ENCODE measurements at regions not wholly inside any gene's neighbourhood (a gene's known extent, or its start where the extent isn't known, plus 50 kb on each side); places are given as distances from the start of the nearest gene placed in this dataset.

- no peak for ATAC-seq (ENCODE audit: low FRiP score)
- no peak for DNase-seq (ENCODE audit: low spot score)
- TF ChIP-seq CTCF (IDR thresholded peaks at IDR 0.05) = no peak
Measured at GRCh38 chr2:209074711-209075110, 349.1 kb upstream of the MAP2 start.

- no peak for ATAC-seq (ENCODE audit: low FRiP score)
- TF ChIP-seq CTCF (IDR thresholded peaks at IDR 0.05) = no peak
- DNase-seq (ENCODE audit: low spot score) = no peak
Measured at GRCh38 chr2:209076151-209076550, 347.7 kb upstream of the MAP2 start.

- no peak for TF ChIP-seq CTCF (IDR thresholded peaks at IDR 0.05)
- DNase-seq (ENCODE audit: low spot score) = no peak
- no peak for ATAC-seq (ENCODE audit: low FRiP score)
Measured at GRCh38 chr2:209086761-209087160, 337.1 kb upstream of the MAP2 start.

DNA sequence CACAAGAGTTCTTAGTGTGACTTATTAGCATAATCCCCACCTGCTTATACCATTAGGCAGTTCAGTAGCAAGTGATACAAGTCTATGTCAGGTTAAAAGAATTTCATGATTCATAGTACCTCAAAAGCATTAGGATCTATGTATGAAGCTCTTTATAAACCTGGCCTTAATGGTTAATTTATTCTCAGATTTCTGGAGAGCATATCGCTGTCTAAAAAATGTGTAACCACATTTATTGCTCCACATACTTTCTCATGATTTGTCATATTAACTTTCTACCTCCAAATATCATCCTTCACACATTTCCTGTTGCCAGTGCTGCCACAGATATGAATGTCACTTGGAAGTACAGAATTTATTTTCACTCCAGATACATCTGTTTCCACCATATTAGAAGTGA lies 332.8 kb upstream of the MAP2 start:
- no peak for DNase-seq (ENCODE audit: low spot score)
- no peak for ATAC-seq (ENCODE audit: low FRiP score)
- TF ChIP-seq CTCF (IDR thresholded peaks at IDR 0.05) = no peak

- TF ChIP-seq CTCF (IDR thresholded peaks at IDR 0.05) = no peak
- no peak for ATAC-seq (ENCODE audit: low FRiP score)
- DNase-seq (ENCODE audit: low spot score) = no peak
Measured at GRCh38 chr2:209094221-209094620, 329.6 kb upstream of the MAP2 start.

DNA sequence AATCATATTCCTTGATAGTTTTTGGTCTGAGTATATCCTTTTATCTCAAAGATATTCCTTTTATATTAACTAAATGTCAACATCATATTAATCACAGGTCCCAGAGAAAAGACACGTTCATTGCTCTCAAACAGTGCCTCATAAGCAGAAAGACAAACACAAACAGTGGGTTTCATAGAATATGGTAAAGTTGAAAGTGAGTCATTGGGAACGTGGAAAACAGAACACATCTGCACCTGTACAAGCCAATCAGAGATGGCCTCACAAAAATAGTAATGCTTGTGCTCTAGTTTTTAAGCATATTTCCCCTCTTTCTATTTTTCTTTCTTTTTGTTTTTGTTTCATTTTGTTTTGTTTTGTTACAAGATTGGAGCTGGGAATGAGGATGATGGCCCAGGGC lies 328.4 kb upstream of the MAP2 start:
- DNase-seq (ENCODE audit: low spot score) (no peak), ATAC-seq (ENCODE audit: low FRiP score) (no peak)
- no peak for TF ChIP-seq CTCF (IDR thresholded peaks at IDR 0.05)

- no peak for DNase-seq (ENCODE audit: low spot score)
- no peak for ATAC-seq (ENCODE audit: low FRiP score)
- TF ChIP-seq CTCF (IDR thresholded peaks at IDR 0.05) = no peak
Measured at GRCh38 chr2:209097168-209097567, 326.7 kb upstream of the MAP2 start.

Data from omental fat pad (tissue), 3 donors.